Right hindlimb (tissue), 1 donor: ENCODE measurements at regions not wholly inside any gene's neighbourhood (a gene's known extent, or its start where the extent isn't known, plus 50 kb on each side); places are given as distances from the start of the nearest gene placed in this dataset.
A peak's percentile ranks its signal among the peaks of the same experiment; 100 is the strongest.

ENCODE experiments used
- DNase-seq: peaks from one replicate; pipeline ENCODE4 v3.0.0-alpha.2; 2018

DNA sequence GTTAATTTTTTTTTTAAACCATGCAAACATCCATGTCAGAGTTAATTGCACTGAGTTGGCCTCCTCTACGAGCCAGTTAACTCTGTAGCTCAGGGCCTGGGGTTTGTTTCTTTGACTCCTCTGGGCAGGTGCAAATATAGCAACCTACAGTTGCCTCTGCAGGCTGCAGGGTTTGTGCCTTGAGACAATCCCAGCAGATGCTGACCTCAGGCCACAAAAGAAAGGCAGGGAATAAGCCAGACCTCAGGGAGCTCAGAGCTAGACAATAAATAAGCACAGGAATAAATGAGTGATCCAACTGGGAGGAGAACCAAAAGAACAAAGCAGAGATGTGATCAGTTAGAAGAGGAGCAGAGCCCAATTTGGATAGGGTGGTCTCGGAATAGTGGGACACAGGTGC is 390.8 kb downstream of the SHANK2 start:
- DNase-seq, result no peak

DNA sequence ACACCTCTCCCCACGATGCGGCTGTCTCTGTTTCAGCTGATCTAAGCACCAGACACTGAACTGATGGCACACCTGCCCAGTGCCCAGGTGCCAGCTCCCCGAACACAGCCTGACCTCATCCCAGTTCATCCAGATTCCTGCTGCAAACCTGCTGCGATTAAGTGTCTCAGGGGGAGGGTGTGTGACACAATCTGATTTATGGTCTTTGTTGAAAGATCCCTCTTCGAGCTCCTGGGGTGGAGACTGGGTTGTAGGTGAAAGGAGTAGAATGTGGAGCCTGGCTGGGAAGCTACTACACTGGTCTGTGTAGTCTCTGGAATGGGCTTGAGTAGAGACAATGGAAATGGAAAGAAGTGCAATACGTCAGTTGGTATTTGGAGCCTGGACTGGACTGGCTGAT is 390.3 kb downstream of the SHANK2 start:
- no peak for DNase-seq

DNA sequence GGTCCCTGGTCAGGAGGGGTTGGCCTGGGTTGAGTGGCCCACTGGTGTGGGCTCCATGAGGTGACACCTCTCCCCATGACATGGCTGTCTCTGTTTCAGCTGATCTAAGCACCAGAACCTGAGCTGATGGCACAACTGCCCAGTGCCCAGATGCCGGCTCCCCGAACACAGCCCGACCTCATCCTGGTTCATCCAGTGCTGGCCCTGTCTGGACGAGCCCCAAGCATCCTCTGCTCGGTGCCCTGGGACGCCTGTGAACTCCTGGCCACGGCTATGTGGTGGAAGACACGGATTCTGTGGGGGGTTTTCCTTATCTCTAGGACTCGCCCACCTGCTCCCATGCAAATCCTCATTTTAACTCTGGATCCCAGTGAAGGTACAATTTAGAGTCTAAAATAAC is 389.2 kb downstream of the SHANK2 start:
- DNase-seq, result no peak

DNA sequence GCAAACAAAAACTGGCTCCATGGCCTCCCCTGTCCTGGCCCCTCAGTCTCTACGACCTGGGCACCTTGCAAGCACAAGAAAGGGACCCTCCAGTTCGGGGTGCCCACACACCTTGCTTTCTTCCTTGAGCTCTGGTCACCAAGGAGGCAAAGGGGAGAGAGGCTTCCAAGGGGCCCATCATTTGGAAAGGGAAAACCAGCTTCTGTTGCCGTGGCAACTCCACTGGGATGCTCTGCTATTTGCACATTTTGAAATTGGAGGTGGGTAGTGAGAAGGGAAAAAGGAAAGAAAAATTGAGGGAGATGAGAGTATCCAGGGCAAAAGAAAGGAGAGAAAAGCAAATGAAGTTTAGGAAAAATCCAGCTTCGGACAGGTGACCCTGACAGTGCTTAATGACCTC is 388.4 kb downstream of the SHANK2 start:
- no peak for DNase-seq

DNA sequence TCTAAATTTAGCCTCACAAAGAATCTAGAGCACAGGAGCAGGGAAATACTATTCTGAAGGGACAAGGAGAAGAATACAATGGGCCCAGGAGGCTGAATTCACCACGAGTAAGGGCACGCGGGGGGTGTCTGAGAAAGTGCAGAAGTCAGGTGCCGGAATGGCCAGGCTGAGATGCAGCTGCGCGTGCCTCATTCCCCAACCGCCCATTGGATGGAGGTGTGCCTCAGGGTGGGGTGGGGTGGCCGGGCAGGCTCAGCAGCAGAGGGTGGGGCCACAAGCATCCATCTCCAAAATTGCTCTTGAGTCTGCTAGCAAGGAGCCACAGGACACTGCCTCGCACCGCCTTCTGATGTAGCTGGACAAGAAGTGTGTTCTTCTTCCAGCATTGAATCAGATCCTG is 387.0 kb downstream of the SHANK2 start:
- no peak for DNase-seq

DNA sequence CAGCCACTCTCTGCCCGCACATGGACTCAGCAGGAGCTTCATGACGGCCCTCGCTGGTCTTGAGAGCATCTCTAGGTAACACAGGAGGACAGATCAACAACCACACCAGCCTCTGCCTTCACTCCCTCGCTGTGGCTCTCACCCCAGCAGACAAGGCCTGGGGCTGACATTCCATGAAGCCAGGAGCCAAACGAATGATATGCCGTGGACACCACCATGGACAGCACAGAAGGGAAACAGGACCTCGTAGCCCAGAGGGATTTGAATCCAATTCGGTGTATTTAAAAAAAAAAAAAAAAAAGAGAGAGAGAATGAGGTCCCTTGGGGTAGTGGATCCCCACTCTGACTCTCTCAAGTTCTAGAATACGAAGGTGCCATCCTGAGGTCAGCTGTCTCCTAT is 385.5 kb downstream of the SHANK2 start:
- no peak for DNase-seq

DNA sequence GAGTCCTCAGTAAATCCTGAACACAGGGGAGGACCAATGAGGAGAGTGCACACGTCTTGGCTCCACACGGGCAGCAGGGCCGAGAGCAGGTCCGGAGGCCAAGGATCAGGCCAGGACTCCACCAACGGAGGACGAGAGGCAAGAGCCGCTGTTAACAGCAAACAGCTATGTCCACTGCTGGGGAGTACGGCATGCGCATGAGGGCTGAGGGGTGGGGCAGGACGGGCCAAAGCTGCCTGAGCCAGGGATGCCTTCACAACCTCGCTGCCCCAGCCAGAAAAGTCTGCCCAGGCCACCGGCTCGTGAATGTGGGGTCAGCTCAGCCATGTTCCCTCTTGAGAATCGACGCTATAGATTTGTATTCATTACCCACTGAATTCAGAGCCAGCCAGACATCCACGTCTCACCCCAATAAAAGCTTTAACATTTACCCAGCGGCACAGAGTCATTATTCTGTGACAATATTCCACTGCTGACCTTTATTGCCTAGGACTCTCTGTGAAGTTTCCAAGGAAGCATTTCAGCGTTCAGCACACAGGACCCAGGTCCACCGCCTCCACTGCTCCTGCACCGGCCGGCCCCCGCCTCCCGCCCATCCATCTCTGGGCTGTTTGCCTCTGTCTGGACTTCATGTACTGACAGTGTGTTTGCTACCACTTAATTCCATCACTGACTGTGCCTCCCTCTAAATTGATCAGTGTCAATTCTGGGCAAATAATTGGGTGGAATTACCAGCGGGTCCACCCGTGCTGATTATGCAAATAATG is 384.9 kb downstream of the SHANK2 start:
- no peak for DNase-seq

DNA sequence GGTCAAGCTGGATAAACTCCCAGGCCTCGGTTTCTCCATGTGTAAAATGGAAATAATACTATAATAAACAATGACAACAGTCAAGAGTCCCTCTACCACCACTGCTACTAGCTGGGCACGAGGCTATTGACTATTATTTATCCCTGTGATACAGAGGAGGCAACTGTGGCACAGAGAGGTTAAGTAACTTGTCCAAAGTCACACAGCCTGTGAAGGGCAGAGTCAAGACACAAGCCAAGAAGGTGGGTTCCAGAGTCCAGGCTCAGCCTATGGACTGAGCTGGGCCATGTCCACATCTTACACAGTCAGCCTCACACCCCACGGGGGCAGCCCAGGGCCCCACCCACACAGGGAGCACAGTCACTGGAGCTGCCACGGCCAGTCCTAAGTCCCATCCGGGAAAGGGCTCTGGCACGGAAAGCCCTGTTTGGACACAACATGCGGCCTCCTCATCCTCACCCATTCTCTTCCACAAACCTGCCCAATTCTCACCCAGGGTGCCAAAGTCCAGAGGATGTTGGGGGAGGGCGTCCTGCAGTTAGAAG is 384.0 kb downstream of the SHANK2 start:
- no peak for DNase-seq

DNA sequence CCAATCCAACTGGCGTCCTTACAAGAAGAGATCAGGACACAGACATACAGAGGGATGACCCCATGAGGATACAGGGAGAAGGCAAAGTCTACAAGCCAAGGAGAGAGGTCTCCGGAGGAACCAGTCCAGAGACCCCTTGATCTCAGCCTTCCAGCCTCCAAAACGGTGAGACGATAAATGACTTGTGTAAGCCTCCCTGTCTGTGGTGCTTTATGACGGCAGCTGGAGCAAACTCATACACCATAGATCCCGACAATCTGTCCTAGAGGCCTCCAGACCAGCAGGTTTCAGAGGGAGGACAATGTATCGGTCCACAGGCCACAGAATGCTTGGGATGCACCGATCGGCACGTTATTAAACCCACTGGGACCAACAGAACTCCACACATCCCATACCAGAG is 383.3 kb downstream of the SHANK2 start:
- no peak for DNase-seq

DNA sequence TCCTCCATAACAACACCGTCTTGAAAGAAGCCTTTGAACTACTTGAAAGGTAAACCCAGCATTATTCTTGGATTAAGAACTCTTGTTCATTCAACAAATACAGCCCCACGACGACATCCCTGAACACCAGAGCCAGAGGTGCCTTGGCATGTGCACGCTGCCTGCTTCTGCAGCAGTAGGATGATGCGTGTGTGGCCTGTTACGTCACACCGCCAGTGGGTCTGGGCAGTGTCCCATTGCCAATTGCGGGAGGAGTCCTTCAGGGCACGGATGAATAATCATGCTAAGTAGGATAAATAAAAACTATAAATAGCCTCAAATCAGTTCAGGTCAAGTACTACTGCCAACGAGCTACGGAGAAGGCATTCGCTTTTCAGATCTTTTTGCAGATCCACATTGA is 380.5 kb downstream of the SHANK2 start:
- DNase-seq, result no peak

DNA sequence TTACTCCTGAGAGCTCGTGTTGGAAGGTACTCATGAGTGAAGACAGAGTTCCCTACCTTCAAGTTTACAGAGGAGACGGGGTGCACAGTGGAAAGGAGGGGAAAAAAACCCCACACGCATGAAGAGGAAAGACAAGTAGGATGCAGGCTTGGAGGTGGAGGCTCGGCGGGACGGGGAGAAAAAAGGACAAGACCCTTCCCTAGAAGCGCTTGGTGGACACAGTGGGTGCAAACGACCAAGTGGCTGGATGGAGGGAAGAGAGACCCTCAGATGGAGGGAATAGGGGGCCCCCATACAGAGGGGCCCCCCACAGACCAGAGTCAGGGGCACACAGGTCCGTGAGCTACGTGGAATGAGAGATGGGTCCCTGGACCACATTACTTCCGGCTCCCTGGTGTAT is 380.1 kb downstream of the SHANK2 start:
- no peak for DNase-seq

DNA sequence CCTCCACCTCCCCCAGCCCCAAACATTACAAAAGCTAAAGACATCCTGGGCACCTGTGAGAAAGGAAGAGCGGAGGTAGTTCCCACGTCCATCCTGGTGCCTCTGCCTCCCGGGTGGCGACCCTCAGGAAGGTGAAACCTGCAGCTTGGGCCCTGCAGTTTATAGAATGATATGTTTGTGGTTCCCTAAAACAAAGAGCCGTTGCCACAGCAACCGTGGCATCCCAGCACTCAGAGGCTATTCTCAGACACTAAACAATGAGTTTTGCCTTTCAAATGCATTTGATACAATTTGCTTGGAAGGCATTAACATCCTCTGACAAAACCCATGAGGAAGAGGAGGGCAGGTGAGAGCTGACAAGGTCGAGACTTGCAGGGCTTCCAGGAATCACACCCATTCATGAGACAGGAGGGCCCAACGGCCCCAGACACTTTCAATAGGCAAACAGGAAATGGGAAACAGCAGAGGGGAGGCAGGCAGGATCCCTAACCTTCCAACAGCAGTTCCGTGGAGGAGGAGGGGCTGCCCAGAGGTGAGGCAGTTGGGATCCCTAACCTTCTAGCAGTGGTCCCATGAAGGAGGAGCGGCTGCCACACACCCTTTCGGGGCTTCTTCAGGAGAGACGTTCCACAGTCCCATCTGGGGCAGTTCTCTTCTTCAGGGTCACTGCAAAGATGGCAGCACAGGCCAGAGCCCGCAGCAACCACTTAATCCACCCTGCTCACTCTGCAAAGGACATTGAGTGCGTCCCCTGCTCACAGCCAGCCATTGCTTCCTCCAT is 379.2 kb downstream of the SHANK2 start:
- DNase-seq, result no peak

DNA sequence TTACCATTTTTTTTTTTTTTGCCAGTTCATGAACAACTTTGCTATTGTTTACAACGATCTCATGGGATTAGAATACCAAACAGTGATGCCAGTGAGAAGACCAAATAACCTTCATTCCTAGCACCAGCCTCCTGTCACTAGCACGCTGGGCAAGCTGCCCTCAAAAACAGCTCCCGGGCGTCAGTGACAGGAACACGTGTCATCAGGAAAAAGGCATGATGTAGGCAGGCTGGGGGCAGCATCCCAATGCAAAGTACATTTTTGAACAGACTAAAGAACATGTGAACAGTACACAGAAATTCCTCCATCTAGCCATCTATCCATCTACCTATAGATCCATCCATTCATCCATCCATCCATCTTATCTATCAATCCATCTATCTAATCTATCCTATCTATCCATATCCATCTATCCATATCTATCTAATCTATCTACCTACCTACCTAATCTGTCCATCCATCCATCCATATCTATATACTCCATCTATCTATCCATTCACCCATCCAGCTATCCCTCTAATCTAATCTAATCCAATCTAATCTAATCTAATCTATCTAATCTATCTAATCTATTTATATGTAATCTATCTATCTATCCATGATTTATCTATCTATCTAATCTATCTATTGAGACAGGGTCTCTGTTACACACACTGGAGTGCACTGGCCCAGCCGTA is 378.5 kb downstream of the SHANK2 start:
- peak; percentile 29 for DNase-seq

DNA sequence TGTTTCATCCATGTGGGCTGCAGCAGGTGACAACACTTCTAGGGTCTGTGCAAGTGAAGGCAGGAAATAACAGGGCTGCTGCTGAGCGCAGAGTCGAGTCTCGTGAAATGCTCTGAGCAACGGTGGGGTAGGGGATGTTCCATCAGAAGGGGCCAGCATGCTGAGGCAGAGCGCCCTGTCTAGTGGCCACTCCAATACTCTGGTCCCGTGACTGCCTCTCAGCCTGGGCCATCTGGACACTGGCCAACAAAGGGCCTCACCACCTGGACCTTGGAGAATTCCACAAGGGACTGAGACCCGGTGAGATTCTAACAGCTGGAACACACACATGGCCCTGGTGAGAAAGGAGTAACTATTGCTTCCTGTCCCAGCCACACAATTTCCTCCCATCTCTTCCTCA is 375.7 kb downstream of the SHANK2 start:
- DNase-seq, result no peak

DNA sequence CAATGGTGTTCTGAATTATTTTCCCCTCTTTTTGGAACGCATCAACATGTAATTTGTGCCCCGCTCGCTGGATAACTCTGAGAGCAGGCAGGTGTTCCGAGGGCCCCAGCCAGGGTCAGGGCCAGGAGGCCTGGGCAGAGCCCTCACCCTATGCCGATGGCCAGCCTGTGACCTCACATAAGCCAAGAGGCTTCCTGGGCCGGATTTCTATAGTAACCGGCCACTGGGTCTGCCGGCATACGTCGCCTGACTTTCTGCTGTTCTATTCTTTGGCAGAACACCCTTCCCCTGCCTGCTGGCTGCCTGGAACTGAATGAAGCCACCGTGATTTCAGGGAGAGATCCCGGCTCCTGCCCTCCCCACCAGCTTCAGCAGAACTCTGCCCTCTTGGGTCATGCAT is 375.2 kb downstream of the SHANK2 start:
- DNase-seq, result no peak

DNA sequence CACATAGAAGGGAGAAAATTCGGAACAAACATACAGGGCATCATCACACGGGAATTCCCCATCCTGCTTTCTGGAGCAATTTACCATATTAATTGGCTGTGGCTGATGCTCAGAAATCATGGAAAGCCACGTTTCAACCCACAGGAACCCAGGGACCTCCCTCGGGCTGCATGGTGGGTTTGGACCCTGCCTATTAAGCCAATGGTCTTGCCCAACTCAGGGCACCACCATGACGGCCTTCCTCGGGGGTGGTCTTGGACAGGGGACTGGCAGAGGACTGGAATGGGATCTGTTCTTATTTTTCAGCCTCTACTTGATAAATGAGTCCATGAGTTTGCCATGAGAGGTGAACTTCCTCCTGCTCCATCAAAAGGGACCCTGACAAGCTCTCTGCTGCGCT is 374.0 kb downstream of the SHANK2 start:
- no peak for DNase-seq

DNA sequence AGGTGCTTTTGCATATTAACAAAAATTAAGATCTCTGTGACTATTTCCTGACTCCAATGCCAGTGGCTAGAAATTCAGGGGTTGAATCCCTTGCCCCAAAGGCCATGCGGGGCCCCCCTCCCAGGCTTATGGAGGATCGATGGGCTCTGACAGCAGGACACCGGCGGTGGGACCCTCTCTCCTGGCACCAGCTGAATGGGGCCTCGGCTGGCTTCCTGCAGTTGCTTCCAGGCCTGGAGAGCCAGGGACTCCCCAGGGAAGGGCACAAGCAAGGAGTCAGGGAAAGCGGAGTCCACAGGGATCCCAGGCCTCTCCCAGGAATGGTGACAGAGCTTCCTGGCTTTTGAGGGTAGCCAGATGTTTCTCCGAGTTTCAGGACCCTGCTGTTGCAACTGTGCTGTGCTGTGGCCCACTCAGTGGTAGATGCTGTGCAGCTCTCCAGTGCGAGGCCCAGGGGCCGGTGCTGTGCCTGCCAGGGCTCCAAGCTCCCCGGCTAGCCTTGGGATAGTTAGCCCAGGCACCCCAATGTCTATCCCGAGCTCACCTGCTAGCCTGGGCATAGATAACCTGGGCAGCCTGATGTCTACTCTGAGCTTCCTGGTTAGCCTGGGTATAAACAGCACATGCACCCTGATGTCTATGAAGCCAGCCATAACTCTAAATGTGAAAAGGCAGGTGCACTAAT is 372.6 kb downstream of the SHANK2 start:
- DNase-seq, result no peak

DNA sequence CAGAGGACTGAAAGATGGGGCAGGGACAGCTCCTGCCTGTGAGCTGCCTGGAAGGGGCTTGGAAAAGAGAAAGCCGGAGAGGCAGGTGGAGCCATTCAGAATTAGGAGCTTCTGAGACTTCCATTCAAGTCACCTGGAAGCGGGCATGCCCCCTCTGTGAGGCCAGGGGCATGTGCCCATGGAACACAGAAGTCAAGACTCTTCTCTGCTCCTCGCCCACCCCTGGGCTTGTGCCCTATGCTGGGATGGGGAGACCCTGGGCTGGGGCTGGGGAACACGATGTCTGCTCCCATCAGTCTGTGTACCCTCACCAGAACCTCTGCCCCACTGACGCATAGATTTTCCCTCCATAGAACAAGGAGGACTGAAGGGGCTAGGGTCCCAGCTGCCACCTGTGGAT is 372.0 kb downstream of the SHANK2 start:
- no peak for DNase-seq

DNA sequence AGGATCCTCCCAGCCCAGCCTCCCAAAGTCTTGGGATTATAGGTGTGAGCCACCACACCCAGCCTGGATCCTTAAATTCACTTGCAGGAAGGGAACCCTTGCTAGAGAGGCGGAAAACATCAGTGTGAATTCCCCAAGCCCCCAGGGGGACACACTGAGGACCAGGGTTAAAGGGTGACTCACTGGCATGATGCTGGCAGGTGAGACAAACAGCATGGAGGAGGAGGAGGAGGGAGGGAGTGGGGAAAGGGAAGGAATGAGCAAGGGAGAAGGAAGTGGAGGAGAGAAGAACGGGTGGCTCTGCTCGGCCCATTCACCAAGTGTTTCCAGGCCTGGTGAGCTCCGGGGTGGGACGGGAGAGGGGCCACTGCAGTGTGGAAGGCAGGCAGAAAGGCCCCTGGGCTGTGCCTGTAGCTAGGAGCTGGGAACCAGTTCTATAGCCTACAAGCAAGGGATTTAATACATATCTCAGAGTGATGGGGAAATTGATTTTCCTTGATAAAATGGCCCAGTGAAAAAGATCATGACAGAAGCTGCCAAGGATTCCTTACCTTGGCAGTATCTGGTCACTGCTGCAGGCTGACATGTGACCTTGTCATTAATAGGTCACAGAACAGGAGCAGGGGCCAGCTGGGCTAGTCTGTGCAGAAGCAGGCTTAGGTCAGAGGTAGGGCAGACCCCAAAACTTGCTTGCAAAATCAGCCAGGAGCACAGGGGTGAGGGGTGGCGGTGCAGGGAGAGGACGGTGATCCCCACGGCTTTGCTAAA is 370.2 kb downstream of the SHANK2 start:
- DNase-seq, result no peak

DNA sequence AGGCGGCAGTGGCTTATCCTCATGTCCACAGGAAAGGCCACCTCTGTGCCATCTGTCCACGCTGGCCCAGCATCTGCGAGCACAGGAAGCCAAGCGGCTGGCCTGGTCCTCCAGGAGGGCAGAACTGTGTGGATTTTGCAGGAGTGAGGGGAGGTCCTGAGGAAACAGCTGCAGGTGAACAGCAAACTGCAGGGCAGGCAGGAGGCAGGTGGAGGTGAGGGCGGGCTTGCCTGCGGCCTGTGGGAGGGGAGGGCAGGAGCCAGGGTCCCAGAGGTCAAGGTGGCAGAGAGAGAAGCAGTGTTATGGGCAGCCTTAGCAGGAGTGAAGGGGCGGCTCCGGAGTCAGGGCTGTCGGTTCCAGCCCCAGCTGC is 369.7 kb downstream of the SHANK2 start:
- DNase-seq, result no peak

DNA sequence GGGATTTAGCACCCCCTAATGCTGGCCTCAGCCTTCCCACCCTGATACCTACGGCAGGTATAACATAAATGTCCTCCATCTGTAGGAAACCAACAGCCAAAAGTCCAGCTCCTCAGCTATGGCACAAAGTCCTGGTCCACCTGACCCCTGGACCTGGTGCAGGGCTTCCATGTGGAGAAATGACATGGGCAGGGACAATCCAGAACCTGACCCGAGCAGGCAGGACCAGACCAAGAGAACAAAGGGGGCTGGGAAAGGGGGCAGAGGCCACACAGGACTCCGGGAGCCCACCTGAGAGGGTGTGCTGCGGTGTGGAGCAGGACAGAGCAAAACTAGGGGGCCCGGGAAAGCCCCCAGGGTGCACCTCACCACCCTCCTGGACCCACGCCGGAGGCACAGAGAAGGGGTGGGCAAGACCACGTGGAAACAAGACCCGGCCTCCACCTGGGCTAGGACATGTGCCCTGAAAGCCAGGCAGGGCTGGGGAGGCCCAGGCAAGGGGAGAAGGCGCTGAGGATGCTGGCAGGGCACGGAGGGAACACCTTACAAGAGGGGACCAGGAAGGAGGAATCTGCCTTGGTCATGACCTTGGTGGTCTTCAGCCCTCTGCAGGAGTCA is 368.9 kb downstream of the SHANK2 start:
- no peak for DNase-seq
